PC-3 (cell line): ENCODE measurements at regions not wholly inside any gene's neighbourhood (a gene's known extent, or its start where the extent isn't known, plus 50 kb on each side); places are given as distances from the start of the nearest gene placed in this dataset.

Source experiments
- ATAC-seq: fragments of 200-7000 bp; cut with Tn5 transposase; 2 replicates; pipeline ENCODE4 v1.9.1; 2020; ENCODE audit warnings: mild to moderate bottlenecking, moderate library complexity
- BruUV-seq: library from RNA; stranded (reverse); fragments of 400-500 nt; replicated peaks from 2 replicates; lab custom pipeline; 2021; lab: Mats Ljungman, UMichigan
- CTCF ChIA-PET: fragments of 300-600 bp; sonication (Branson Sonifier 250); formaldehyde crosslinking; loops from one replicate; lab custom pipeline; 2022; ENCODE audit warnings: antibody characterized with exemption; lab: Charles Lee
- POLR2A ChIA-PET: fragments of 300-600 bp; sonication (Branson Sonifier 250); formaldehyde crosslinking; loops from one replicate; lab custom pipeline; 2022; ENCODE audit warnings: antibody characterized with exemption; ENCODE audit not compliant: unreplicated experiment; lab: Charles Lee
- DNase-seq: peaks from one replicate; pipeline ENCODE4 v3.0.0-alpha.2; 2015
- H2AFZ ChIP-seq: fragments of 300-600 bp; sonication (generic); 2 replicates; pipeline ENCODE4 v1.6.0; 2016; ENCODE audit warnings: antibody characterized with exemption, low read length
- H3F3A ChIP-seq: fragments of 300-600 bp; sonication (generic); one replicate; pipeline ENCODE4 v1.6.0; 2017; ENCODE audit warnings: antibody characterized with exemption, low read length, control low read depth, mild to moderate bottlenecking; ENCODE audit not compliant: unreplicated experiment
- H3K27ac ChIP-seq: fragments of 300-600 bp; sonication (generic); 2 replicates; pipeline ENCODE4 v1.5.1; 2016; ENCODE audit warnings: mild to moderate bottlenecking, low read length
- H3K27me3 ChIP-seq: fragments of 300-600 bp; sonication (generic); 2 replicates; pipeline ENCODE4 v1.6.1; 2016; ENCODE audit warnings: low read length, mixed read lengths
- H3K36me3 ChIP-seq: fragments of 300-600 bp; sonication (generic); 2 replicates; pipeline ENCODE4 v1.6.1; 2016; ENCODE audit warnings: low read depth, mixed run types, low read length, mixed read lengths
- H3K4me1 ChIP-seq: fragments of 300-600 bp; sonication (generic); 2 replicates; pipeline ENCODE4 v1.5.1; 2016; ENCODE audit warnings: low read length; ENCODE audit not compliant: insufficient read depth
- H3K4me2 ChIP-seq: fragments of 300-600 bp; sonication (generic); 2 replicates; pipeline ENCODE4 v1.6.0; 2016; ENCODE audit warnings: low read length
- H3K4me3 ChIP-seq: fragments of 300-600 bp; sonication (generic); 2 replicates; pipeline ENCODE4 v1.5.1; 2016; ENCODE audit warnings: mild to moderate bottlenecking, low read length, mixed read lengths
- H3K79me2 ChIP-seq: fragments of 300-600 bp; sonication (generic); 2 replicates; pipeline ENCODE4 v1.6.1; 2017; ENCODE audit warnings: low read length, mixed read lengths
- H3K9ac ChIP-seq: fragments of 300-600 bp; sonication (generic); 2 replicates; pipeline ENCODE4 v1.6.0; 2016; ENCODE audit warnings: mild to moderate bottlenecking, low read length
- H3K9me2 ChIP-seq: fragments of 300-600 bp; sonication (generic); replicated peaks from 2 replicates; pipeline ENCODE4 v1.6.1; 2016; ENCODE audit warnings: mixed run types, low read length, mixed read lengths
- H3K9me3 ChIP-seq: fragments of 300-600 bp; sonication (generic); 2 replicates; pipeline ENCODE4 v1.6.1; 2016; ENCODE audit warnings: low read length, mixed read lengths
- H4K20me1 ChIP-seq: fragments of 300-600 bp; sonication (generic); 2 replicates; pipeline ENCODE4 v1.6.1; 2016; ENCODE audit warnings: low read length, mixed read lengths
- EZH2 ChIP-seq: fragments of 300-600 bp; sonication (generic); IDR thresholded peaks from one replicate; pipeline ENCODE4 v1.6.1; 2017; ENCODE audit warnings: antibody characterized with exemption, mild to moderate bottlenecking, low read length; ENCODE audit not compliant: unreplicated experiment
- EZH2phosphoT487 ChIP-seq: fragments of 300-600 bp; sonication (generic); IDR thresholded peaks from 2 replicates; pipeline ENCODE4 v1.6.1; 2018; ENCODE audit warnings: mild to moderate bottlenecking, antibody characterized with exemption, low read length, borderline replicate concordance
- intact Hi-C: fragments of 100-400 bp; cut with micrococcal nuclease; formaldehyde crosslinking; loops from 2 replicates; pipeline ENCODE4 v1.9.0; 2023
- TF ChIP-seq, protein P1 (sequence below): fragments of 300-600 bp; sonication (generic); conservative IDR thresholded peaks from 2 replicates; pipeline ENCODE4 v1.5.1; 2017; ENCODE audit warnings: antibody characterized with exemption, low read depth, mild to moderate bottlenecking, low read length

DNA sequence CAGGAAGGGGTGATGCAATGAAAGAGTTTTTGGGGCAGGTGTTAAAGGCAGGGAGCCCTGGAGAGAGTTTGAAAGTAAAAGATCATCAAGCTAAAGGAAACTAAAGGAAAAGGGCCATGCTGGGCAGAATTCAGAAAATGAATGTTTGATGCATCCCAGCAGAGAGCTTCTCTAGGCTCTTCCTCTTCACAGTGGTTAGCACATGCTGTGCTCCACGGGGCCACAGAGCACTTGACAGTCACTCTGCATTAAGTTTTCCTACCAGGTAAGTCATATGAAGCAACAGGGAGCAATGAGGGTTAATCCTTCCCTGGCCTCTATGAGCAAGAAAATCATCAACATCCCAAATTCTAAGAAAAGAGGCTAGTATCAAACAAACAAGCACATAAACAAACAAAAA, 895.2 kb downstream of the TRIB2 start:
- ChIA-PET CTCF (no interaction called here), POLR2A (no interaction called here)
- no peak for ATAC-seq
- Histone ChIP-seq H3K4me1 (no peaks in the 10 kb centered on the region), H3K79me2 (no peaks in the 10 kb centered on the region), H3F3A (no peaks in the 10 kb centered on the region), H3K27me3 (no peaks in the 10 kb centered on the region), H4K20me1 (no peaks in the 10 kb centered on the region), H3K4me2 (no peak overlapping the region), H3K9ac (no peak overlapping the region), H3K9me3 (no peaks in the 10 kb centered on the region), H2AFZ (no peak overlapping the region), H3K27ac (no peak overlapping the region), H3K36me3 (no peaks in the 10 kb centered on the region), H3K4me3 (no peak overlapping the region), H3K9me2 (no peaks in the 10 kb centered on the region)
- no peak for DNase-seq
- BruUV-seq: no TSS peak
- TF ChIP-seq EZH2: no peak
- TF ChIP-seq, protein P1, sequence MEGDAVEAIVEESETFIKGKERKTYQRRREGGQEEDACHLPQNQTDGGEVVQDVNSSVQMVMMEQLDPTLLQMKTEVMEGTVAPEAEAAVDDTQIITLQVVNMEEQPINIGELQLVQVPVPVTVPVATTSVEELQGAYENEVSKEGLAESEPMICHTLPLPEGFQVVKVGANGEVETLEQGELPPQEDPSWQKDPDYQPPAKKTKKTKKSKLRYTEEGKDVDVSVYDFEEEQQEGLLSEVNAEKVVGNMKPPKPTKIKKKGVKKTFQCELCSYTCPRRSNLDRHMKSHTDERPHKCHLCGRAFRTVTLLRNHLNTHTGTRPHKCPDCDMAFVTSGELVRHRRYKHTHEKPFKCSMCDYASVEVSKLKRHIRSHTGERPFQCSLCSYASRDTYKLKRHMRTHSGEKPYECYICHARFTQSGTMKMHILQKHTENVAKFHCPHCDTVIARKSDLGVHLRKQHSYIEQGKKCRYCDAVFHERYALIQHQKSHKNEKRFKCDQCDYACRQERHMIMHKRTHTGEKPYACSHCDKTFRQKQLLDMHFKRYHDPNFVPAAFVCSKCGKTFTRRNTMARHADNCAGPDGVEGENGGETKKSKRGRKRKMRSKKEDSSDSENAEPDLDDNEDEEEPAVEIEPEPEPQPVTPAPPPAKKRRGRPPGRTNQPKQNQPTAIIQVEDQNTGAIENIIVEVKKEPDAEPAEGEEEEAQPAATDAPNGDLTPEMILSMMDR: no peak
- TF ChIP-seq EZH2phosphoT487: no peak
- intact Hi-C loops: no loop called here

DNA sequence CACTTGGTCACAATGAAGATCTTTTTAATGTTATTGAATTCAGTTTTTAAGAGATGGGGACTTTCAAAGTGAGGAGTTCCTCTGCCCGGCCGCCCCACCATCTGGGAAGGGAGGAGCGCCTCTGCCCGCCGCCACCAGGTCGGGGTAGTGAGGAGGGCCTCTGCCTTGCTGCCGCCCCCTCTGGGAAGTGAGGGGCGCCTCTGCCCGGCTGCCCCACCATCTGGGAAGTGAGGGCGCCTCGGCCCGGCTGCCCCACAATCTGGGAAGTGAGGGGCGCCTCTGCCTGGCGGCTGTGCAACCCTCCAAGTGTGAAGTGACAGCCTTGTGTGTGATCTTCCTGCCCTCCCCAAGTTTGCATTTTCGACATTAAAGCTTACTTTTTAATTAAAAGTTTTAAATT, 899.3 kb downstream of the TRIB2 start:
- POLR2A ChIA-PET: no interaction called here
- BruUV-seq: no TSS peak
- H3K4me2 ChIP-seq: no peak overlapping the region

DNA sequence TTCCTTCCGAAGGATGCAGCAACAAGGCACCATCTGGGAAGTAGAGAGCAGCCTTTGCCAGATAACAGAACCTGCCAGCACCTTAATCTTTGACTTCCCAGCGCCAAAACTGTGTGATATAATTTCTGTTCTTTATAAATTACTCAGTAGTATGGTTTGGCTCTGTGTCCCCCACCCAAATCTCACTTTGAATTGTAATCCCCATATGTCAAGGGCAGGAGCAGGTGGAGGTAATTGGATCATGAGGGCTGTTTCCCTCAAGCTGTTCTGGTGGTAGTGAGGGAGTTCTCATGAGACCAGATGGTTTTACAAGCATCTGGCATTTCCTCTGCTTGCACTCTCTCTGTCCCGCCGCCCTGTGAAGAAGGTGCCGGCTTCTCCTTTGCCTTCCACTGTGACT, 899.9 kb downstream of the TRIB2 start:
- H3F3A ChIP-seq: no peaks in the 10 kb centered on the region
- no peak overlapping the region for H2AFZ ChIP-seq
- ATAC-seq: no peak
- no peak overlapping the region for H3K9ac ChIP-seq
- no peak overlapping the region for H3K4me2 ChIP-seq
- no peaks in the 10 kb centered on the region for H3K4me1 ChIP-seq
- no peak for TF ChIP-seq EZH2
- TF ChIP-seq, protein P1: no peak
- no peak for TF ChIP-seq EZH2phosphoT487
- no peaks in the 10 kb centered on the region for H3K9me3 ChIP-seq
- no peak for DNase-seq
- H3K9me2 ChIP-seq: no peaks in the 10 kb centered on the region
- H4K20me1 ChIP-seq: no peaks in the 10 kb centered on the region
- no peaks in the 10 kb centered on the region for H3K36me3 ChIP-seq
- no TSS peak for BruUV-seq
- no peak overlapping the region for H3K27ac ChIP-seq
- ChIA-PET POLR2A (no interaction called here), CTCF (no interaction called here)
- intact Hi-C loops: no loop called here
- H3K4me3 ChIP-seq: no peak overlapping the region
- H3K27me3 ChIP-seq: no peaks in the 10 kb centered on the region
- no peaks in the 10 kb centered on the region for H3K79me2 ChIP-seq

More for the DNA sequence above, 899.3 kb downstream of the TRIB2 start:
- no peaks in the 10 kb centered on the region for H3K9me3 ChIP-seq
- intact Hi-C loops: no loop called here
- no peaks in the 10 kb centered on the region for H3K4me1 ChIP-seq
- no peaks in the 10 kb centered on the region for H3F3A ChIP-seq
- no peak overlapping the region for H2AFZ ChIP-seq
- no peaks in the 10 kb centered on the region for H4K20me1 ChIP-seq
- TF ChIP-seq, protein P1: no peak
- no peak for TF ChIP-seq EZH2
- TF ChIP-seq EZH2phosphoT487: no peak
- H3K79me2 ChIP-seq: no peaks in the 10 kb centered on the region
- DNase-seq (no peak), ATAC-seq (no peak)
- CTCF ChIA-PET: no interaction called here
- no peaks in the 10 kb centered on the region for H3K9me2 ChIP-seq
- no peak overlapping the region for H3K27ac ChIP-seq
- no peak overlapping the region for H3K4me3 ChIP-seq
- no peaks in the 10 kb centered on the region for H3K36me3 ChIP-seq
- no peaks in the 10 kb centered on the region for H3K27me3 ChIP-seq
- no peak overlapping the region for H3K9ac ChIP-seq
